CD4-positive, alpha-beta T cell (primary cell): ENCODE measurements at regions not wholly inside any gene's neighbourhood (a gene's known extent, or its start where the extent isn't known, plus 50 kb on each side); places are given as distances from the start of the nearest gene placed in this dataset.

Experiments
- ATAC-seq: fragments of 200-7000 bp; cut with Tn5 transposase; one replicate; pipeline ENCODE4 v1.10.0; 2022; ENCODE audit warnings: mild to moderate bottlenecking; ENCODE audit not compliant: poor library complexity
- CTCF ChIA-PET: fragments of 350-600 bp; sonication (Branson Sonifier 250); formaldehyde crosslinking; loops from one replicate; lab custom pipeline; 2021; ENCODE audit warnings: antibody characterized with exemption, inconsistent platforms; lab: Charles Lee
- POLR2A ChIA-PET: fragments of 350-600 bp; sonication (Branson Sonifier 250); formaldehyde crosslinking; loops from one replicate; lab custom pipeline; 2021; ENCODE audit warnings: antibody characterized with exemption, inconsistent platforms; lab: Charles Lee
- DNase-seq, 14 experiments: peaks; one replicate each; pipeline ENCODE4 v3.0.0-alpha.2; 2013 to 2020; ENCODE audit warnings: mixed read lengths in 2 of 14
- H3K27ac ChIP-seq, 2 donors: one replicate each; pipeline versions ENCODE4 v1.5.1 to v1.7.0; 2013; ENCODE audit warnings: low read length in 2 of 2, low read depth in 1 of 2, mild to moderate bottlenecking in 1 of 2
- H3K27me3 ChIP-seq, 2 experiments: 1 replicate in 1 of 2; 2 replicates in 1 of 2; pipeline versions ENCODE4 v1.6.1 to v1.7.0; 2013; ENCODE audit warnings: low read length in 2 of 2, control low read depth in 1 of 2, mild to moderate bottlenecking in 1 of 2, moderate library complexity in 1 of 2; ENCODE audit not compliant: insufficient read depth in 2 of 2, control insufficient read depth in 1 of 2
- H3K36me3 ChIP-seq: one replicate; pipeline ENCODE4 v1.6.1; 2013; ENCODE audit warnings: low read length, control low read depth; ENCODE audit not compliant: insufficient read depth
- H3K4me1 ChIP-seq: one replicate; pipeline ENCODE4 v1.6.1; 2013; ENCODE audit warnings: low read length, control low read depth; ENCODE audit not compliant: insufficient read depth
- H3K4me3 ChIP-seq: one replicate; pipeline ENCODE4 v1.5.1; 2013; ENCODE audit warnings: mild to moderate bottlenecking, low read length, moderate library complexity
- H3K9me3 ChIP-seq, 2 experiments: 1 replicate in 1 of 2; 2 replicates in 1 of 2; pipeline versions ENCODE4 v1.6.1 to v1.7.0; 2013; ENCODE audit warnings: low read length in 2 of 2, mild to moderate bottlenecking in 2 of 2, control low read depth in 1 of 2, moderate library complexity in 1 of 2; ENCODE audit not compliant: control insufficient read depth in 1 of 2, insufficient read depth in 1 of 2
- H3K27ac Mint-ChIP-seq: one replicate; pipeline ENCODE4 v1.8.0; 2020; ENCODE audit warnings: mixed read lengths
- H3K27me3 Mint-ChIP-seq: one replicate; pipeline ENCODE4 v1.8.0; 2021; ENCODE audit warnings: mixed read lengths
- H3K36me3 Mint-ChIP-seq: one replicate; pipeline ENCODE4 v1.8.0; 2021; ENCODE audit warnings: low read depth, mixed read lengths
- H3K4me1 Mint-ChIP-seq: one replicate; pipeline ENCODE4 v1.8.0; 2021; ENCODE audit warnings: low read depth, mixed read lengths
- H3K4me3 Mint-ChIP-seq: one replicate; pipeline ENCODE4 v1.8.0; 2020; ENCODE audit warnings: mild to moderate bottlenecking, mixed read lengths
- H3K9me3 Mint-ChIP-seq: one replicate; pipeline ENCODE4 v1.8.0; 2020; ENCODE audit warnings: mixed read lengths
- intact Hi-C, 2 experiments: fragments of 100-400 bp; cut with DNase I in 1 of 2; cut with micrococcal nuclease in 1 of 2; formaldehyde crosslinking; loops; one replicate each; pipeline versions ENCODE4 v1.15.1 to v1.9.0; 2023 to 2025; cut with DNase I, micrococcal nuclease
- TF ChIP-seq, protein P1 (sequence below): fragments of 200-600 bp; IDR thresholded peaks from one replicate; pipeline ENCODE4 v1.8.0; 2022; ENCODE audit warnings: antibody characterized with exemption, mild to moderate bottlenecking

DNA sequence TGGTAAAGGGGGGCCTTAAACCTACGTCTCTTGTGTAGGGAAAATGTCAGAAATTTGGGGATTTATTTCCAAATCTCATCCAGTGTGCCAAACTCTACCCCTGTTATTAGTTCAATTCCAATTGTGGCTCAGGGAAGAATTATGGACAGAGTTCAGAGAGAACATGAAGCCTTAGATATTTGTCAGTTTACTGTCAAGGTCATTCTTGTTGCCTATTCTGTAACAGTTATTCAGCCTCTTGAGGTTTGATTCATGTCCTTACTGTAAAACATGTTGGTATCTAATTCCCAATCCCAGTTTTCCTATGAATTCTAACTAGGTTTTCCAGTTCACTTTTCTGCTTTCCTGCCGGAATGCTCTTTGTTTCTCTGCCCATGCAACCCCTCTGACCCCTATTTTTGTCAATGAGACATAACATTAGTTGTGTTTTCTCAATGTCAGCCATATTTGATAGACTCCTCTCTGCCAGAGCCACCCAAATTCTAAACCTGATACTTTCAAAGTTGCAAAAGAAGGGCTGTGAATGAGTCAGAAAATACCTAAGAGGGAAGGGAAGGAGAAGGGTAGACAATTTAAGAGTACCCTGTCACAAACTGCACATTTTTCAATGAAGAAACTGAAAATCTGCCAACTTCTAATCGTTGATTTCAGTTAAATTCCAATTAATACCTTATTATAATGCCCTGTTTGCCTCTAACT is 52.4 kb downstream of the ATOSA start:
- POLR2A ChIA-PET, result no interaction called here
- Mint-ChIP-seq H3K27ac (no peak overlapping the region), H3K4me3 (no peak overlapping the region), H3K27me3 (no peaks in the 10 kb centered on the region), H3K4me1 (peaks cover 29% of the 10 kb centered on the region), H3K36me3 (peaks cover 89% of the 10 kb centered on the region), H3K9me3 (no peaks in the 10 kb centered on the region)
- Histone ChIP-seq H3K36me3 (peaks cover 57% of the 10 kb centered on the region), H3K27me3 (no peaks in the 10 kb centered on the region), H3K4me1 (no peaks in the 10 kb centered on the region), H3K9me3 (no peaks in the 10 kb centered on the region), H3K27ac (no peak overlapping the region), H3K4me3 (no peak overlapping the region)
- ATAC-seq (no peak), DNase-seq (no peak)
- CTCF ChIA-PET, result no interaction called here
- intact Hi-C loops, result loop anchor here in 1 of 2 experiments (10.0 kb wide), 1 partner anchor 108 kb away; no protein-coding TSS in a partner anchor
- TF ChIP-seq, protein P1, sequence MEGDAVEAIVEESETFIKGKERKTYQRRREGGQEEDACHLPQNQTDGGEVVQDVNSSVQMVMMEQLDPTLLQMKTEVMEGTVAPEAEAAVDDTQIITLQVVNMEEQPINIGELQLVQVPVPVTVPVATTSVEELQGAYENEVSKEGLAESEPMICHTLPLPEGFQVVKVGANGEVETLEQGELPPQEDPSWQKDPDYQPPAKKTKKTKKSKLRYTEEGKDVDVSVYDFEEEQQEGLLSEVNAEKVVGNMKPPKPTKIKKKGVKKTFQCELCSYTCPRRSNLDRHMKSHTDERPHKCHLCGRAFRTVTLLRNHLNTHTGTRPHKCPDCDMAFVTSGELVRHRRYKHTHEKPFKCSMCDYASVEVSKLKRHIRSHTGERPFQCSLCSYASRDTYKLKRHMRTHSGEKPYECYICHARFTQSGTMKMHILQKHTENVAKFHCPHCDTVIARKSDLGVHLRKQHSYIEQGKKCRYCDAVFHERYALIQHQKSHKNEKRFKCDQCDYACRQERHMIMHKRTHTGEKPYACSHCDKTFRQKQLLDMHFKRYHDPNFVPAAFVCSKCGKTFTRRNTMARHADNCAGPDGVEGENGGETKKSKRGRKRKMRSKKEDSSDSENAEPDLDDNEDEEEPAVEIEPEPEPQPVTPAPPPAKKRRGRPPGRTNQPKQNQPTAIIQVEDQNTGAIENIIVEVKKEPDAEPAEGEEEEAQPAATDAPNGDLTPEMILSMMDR, result no peak

DNA sequence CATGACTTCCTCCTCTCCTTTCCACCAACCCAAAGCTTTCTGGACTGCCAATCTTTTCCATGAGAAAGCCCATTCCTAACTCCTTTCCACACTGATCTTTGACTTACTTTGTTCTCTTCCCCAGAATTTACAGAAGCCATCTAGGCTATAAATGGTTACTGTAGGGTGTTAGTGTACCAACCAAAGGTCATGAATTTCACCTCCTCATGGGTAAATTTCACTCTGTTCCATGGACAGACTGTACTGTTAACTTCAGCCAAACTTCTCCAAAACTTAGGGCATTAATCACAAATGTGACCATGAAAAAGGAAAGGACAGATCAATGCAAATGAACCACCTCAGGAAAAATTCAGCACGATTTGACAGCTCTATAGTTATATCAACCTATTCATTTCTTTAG is 54.9 kb downstream of the ATOSA start:
- Mint-ChIP-seq H3K4me1 (peaks cover 21% of the 10 kb centered on the region), H3K27me3 (no peaks in the 10 kb centered on the region), H3K27ac (no peak overlapping the region), H3K9me3 (no peaks in the 10 kb centered on the region), H3K4me3 (no peak overlapping the region), H3K36me3 (peaks cover 91% of the 10 kb centered on the region)
- no peak for ATAC-seq
- no peaks in the 10 kb centered on the region for H3K9me3 ChIP-seq
- no peaks in the 10 kb centered on the region for H3K27me3 ChIP-seq
- no peak overlapping the region for H3K27ac ChIP-seq
- TF ChIP-seq, protein P1, result no peak
- no peak for DNase-seq
- POLR2A ChIA-PET, result no interaction called here
- intact Hi-C loops, result loop anchor here in 1 of 2 experiments (10.0 kb wide), 1 partner anchor 111 kb away; no protein-coding TSS in a partner anchor
- H3K4me3 ChIP-seq, result no peak overlapping the region
- CTCF ChIA-PET, result no interaction called here
- H3K4me1 ChIP-seq, result no peaks in the 10 kb centered on the region
- peaks cover 68% of the 10 kb centered on the region for H3K36me3 ChIP-seq

DNA sequence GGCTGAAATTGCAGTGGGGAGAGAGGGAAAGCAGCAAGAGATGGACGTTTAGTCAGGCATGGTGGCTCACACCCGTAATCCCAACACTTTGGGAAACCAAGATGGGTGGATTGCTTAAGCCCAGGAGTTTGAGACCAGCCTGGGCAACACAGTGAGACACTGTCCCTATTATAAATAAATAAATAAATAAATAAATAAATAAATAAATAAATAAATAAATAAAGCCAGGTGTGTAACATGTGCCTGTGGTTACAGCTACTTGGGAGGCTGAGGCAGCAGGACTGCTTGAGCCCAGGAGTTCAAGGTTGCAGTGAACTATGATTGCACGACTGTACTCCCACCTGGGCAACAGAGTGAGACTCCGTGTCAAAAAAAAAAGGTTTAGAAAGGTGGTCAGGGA is 54.0 kb upstream of the ARPP19 start:
- H3K9me3 Mint-ChIP-seq, result no peaks in the 10 kb centered on the region
- no peaks in the 10 kb centered on the region for H3K27me3 Mint-ChIP-seq
- DNase-seq, result no peak
- H3K9me3 ChIP-seq, result no peaks in the 10 kb centered on the region
- no peak for ATAC-seq
- H3K4me1 ChIP-seq, result no peaks in the 10 kb centered on the region
- CTCF ChIA-PET, result interaction anchor here (1.6 kb wide), 1 partner anchor 41 kb away, joined by 4 read pairs; no protein-coding TSS in a partner anchor
- peaks cover 21% of the 10 kb centered on the region for H3K4me1 Mint-ChIP-seq
- intact Hi-C loops, result loop anchor here in 1 of 2 experiments (10.0 kb wide), 1 partner anchor 112 kb away; no protein-coding TSS in a partner anchor
- no peaks in the 10 kb centered on the region for H3K27me3 ChIP-seq
- no peak overlapping the region for H3K27ac ChIP-seq
- H3K4me3 ChIP-seq, result no peak overlapping the region
- H3K4me3 Mint-ChIP-seq, result no peak overlapping the region
- H3K27ac Mint-ChIP-seq, result no peak overlapping the region
- POLR2A ChIA-PET, result interaction anchor here (0.5 kb wide), 1 partner anchor 12 kb away, joined by 3 read pairs; no protein-coding TSS in a partner anchor
- peaks cover 97% of the 10 kb centered on the region for H3K36me3 Mint-ChIP-seq
- H3K36me3 ChIP-seq, result peaks cover 63% of the 10 kb centered on the region
- TF ChIP-seq, protein P1, result no peak
